ENCODE measurements at regions not wholly inside any gene's neighbourhood (a gene's known extent, or its start where the extent isn't known, plus 50 kb on each side); places are given as distances from the start of the nearest gene placed in this dataset.
A peak's percentile ranks its signal among the peaks of the same experiment; 100 is the strongest.
"Not testable (repeated sequence)": the region's sequence is repeated elsewhere in the genome, so short reads cannot be mapped to it uniquely, and the experiment has no call there.

GRCh38 chr2:55124682-55125081, 74.4 kb upstream of the RTN4 start:
- DNase-seq = not testable (repeated sequence)

- no peak for DNase-seq
Measured at GRCh38 chr2:55123851-55124269, 73.6 kb upstream of the RTN4 start.

- no peak for DNase-seq
Measured at GRCh38 chr2:55120634-55121359, 70.5 kb upstream of the RTN4 start.

GRCh38 chr2:55119711-55120487, 69.6 kb upstream of the RTN4 start:
- no peak for DNase-seq

GRCh38 chr2:55118643-55119083, 68.4 kb upstream of the RTN4 start:
- DNase-seq = no peak

- DNase-seq = no peak
Measured at GRCh38 chr2:55116966-55117365, 66.7 kb upstream of the RTN4 start.

- no peak for DNase-seq
Measured at GRCh38 chr2:55116598-55116964, 66.3 kb upstream of the RTN4 start.

- no peak for DNase-seq
Measured at GRCh38 chr2:55115761-55116597, 65.7 kb upstream of the RTN4 start.

GRCh38 chr2:55114597-55114996, 64.3 kb upstream of the RTN4 start:
- DNase-seq = no peak

- DNase-seq = no peak
Measured at GRCh38 chr2:55114082-55114481, 63.8 kb upstream of the RTN4 start.

- peak; percentile 48 for DNase-seq
Measured at GRCh38 chr2:55112229-55113031, 62.2 kb upstream of the RTN4 start.

GRCh38 chr2:55111570-55112228, 61.4 kb upstream of the RTN4 start:
- peak; percentile 66 for DNase-seq

- DNase-seq = no peak
Measured at GRCh38 chr2:55111230-55111569, 60.9 kb upstream of the RTN4 start.

GRCh38 chr2:55109219-55109891, 59.1 kb upstream of the RTN4 start:
- peak; percentile 30 for DNase-seq

GRCh38 chr2:55108456-55109160, 58.4 kb upstream of the RTN4 start:
- DNase-seq = no peak

GRCh38 chr2:55107436-55107835, 57.2 kb upstream of the RTN4 start:
- DNase-seq = no peak

- no peak for DNase-seq
Measured at GRCh38 chr2:55106148-55106547, 55.9 kb upstream of the RTN4 start.

- DNase-seq = no peak
Measured at GRCh38 chr2:55105456-55105855, 55.2 kb upstream of the RTN4 start.

GRCh38 chr2:55103046-55103445, 52.8 kb upstream of the RTN4 start:
- no peak for DNase-seq

- DNase-seq = no peak
Measured at GRCh38 chr2:55102056-55102812, 52.0 kb upstream of the RTN4 start.

Measured in NCI-H510A (cell line).